LoVo (cell line): ENCODE measurements at regions not wholly inside any gene's neighbourhood (a gene's known extent, or its start where the extent isn't known, plus 50 kb on each side); places are given as distances from the start of the nearest gene placed in this dataset.
"Not testable (repeated sequence)": the region's sequence is repeated elsewhere in the genome, so short reads cannot be mapped to it uniquely, and the experiment has no call there.

Source experiments
- DNase-seq: peaks from one replicate; pipeline ENCODE4 v3.0.0-alpha.2; 2016; ENCODE audit warnings: low spot score

GRCh38 chr13:84744203-84744602 is 861.9 kb upstream of the SLITRK1 start:
- no peak for DNase-seq

- no peak for DNase-seq
Observed at GRCh38 chr13:84741253-84741652, 859.0 kb upstream of the SLITRK1 start.

DNA sequence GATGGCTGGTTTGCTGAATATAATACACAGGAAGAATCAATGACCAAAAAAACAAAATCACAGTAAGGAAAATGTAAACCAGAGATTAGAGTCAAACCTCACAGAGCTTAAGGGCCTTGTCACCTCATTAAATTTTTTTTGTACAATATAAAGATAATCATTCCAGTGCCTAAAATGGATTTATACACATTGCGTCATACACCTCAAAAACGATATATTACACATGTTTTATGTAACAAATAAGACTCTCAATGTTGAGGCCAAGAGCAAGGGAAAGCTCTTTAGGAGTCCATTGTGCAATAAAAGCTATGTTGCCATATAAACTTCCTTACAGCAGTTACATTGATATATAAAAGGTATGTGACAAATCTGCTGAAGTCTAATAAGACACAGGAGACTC is 856.7 kb upstream of the SLITRK1 start:
- DNase-seq = no peak

DNA sequence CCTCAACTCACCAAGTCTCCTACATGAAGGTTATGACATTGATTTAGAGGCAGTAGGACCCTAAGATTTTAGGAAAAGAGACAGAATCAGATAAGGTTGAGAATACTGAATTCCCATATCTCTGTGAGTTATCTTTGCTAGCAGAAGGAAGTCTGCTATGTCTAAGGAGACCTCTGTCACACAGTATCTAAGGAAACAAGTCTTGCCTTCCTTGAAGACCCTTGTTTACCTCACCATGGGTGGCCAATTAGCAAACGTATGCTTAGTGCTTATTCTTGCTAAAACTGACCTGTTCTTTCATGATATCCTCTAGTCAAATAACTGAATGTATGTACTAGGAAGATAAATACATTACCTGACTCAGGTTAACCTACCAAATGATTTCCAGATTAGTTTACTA is 855.4 kb upstream of the SLITRK1 start:
- no peak for DNase-seq

GRCh38 chr13:84730376-84730775 is 848.1 kb upstream of the SLITRK1 start:
- no peak for DNase-seq

GRCh38 chr13:84705982-84706710 is 823.9 kb upstream of the SLITRK1 start:
- no peak for DNase-seq

DNA sequence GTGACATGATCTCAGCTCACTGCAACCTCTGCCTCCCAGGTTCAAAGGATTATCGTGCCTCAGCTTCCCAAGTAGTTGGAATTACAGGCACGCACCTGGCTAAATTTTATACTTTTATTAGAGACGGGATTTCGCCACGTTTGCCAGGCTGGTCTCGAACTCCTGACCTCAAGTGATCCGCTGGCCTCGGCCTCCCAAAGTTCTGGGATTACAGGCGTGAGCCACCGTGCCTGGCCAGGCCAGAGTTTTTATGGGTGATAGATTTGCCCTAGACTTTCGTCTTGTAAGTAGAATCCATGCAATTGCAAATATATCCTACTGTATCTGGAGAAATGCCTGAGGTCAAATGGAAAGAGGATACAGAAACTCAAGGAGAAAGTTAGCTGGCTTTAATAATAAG is 819.9 kb upstream of the SLITRK1 start:
- no peak for DNase-seq

- DNase-seq = not testable (repeated sequence)
Observed at GRCh38 chr13:84697591-84697990, 815.3 kb upstream of the SLITRK1 start.

DNA sequence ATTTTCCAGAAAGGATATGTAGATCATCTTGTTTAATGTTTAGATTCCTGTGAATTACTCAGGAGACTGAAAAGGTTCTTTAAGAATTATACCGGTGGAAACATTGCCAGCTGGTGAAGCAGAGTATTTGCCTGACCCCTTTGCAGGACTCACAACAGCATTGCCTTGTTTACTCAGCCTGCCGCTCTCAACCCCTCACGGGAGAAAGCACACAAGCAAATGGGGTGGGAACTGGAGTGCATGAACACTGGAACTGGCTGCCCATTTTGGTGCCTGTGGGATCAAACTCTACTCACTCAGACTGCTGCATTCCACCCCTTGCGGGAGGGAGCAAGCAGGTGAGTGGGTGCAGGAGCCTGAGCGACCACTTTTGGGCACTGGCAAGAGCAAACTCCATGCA is 804.7 kb upstream of the SLITRK1 start:
- no peak for DNase-seq

DNA sequence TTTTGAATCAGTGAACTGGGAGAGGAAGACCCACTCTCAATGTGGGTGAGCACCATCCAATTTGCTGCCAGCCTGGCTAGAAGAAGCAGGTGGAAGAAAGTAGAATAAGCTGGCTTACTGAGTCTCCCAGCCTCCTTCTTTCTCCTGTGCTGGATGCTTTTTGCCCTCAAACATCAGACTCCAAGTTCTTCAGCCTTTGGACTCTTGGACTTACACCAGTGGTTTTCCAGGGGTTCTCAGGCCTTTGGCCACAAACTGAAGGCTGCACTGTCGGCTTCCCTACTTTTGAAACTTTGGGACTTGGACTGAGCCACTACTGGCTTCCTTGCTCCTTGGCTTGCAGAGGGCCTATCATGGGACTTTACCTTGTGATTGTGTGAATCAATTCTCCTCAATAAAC is 804.2 kb upstream of the SLITRK1 start:
- DNase-seq = no peak

- DNase-seq = no peak
Observed at GRCh38 chr13:84684804-84685203, 802.5 kb upstream of the SLITRK1 start.

- DNase-seq = peak; percentile 12
Observed at GRCh38 chr13:84684048-84684662, 801.9 kb upstream of the SLITRK1 start.

DNA sequence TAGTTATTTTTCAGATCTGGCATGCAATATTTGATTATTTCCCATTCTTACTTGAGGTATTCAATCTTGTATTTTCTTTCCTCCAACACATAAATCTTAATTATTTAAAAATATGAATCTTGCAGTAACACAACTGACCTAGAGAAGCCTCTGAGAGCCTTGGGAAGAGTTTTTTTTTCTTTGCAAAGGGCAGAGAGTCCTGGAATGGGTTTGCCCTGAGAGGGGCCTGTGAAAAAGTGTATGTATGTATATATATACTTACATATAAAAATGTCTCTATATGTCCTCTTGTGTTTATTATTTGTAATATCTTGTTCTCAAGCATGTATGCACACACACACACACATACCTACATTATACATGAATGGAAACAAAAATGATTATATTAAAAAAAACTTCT is 801.2 kb upstream of the SLITRK1 start:
- DNase-seq = no peak

DNA sequence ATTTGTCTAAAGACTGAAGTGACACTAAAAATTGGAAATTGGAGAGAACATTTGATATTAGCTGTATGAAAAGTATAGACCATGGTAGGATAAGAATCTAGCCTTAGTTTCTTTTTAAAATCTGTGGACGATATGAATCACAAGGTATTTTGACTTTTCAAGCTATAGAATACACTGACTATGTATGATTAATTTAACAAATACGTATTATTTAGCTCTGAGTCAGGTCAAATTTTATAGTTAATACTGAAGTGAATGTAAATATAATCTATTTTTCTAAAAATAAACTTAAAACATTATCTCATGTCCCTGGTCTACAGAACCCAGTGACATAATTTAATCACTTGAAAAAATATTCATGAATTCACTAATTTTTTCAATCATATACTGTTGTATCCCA is 795.6 kb upstream of the SLITRK1 start:
- DNase-seq = no peak

DNA sequence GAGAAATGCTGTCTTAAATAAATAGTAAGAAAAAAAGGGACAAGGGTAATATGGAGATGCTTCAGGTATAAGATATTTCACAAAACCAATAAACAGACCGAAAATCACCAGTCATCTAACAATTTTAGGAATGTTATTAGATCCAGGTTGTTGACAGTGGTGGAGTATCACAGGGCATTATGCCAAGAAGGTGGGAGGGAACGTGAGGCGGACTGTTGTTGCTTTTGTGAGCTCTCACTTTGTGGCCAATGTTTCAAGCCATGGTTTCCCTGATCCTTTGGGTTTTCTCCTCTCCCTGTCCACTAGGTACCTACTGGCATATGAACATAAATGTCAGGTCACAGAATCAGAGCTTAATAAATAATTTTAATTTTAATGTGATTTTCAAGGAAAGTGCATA is 790.3 kb upstream of the SLITRK1 start:
- DNase-seq = no peak

DNA sequence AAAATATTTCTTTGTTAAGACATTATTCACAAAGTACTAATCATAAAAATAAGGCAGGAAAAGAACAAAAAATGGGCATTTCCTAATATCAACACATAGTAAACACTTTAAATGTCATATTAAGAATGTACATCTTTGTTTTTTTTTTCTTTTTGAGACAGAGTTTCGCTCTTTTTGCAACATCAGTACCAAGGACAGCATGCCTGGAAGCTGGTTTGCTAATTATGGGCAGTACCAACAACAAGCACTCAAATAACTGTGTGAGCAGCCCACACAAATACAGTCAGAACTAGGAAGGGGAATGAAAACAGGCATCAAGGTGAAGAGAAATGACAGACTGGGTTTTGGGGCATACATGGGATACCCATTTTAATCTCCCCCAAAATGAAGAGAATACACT is 788.0 kb upstream of the SLITRK1 start:
- no peak for DNase-seq

GRCh38 chr13:84668637-84669036 is 786.4 kb upstream of the SLITRK1 start:
- no peak for DNase-seq

GRCh38 chr13:84662491-84662890 is 780.2 kb upstream of the SLITRK1 start:
- no peak for DNase-seq

GRCh38 chr13:84661718-84662117 is 779.4 kb upstream of the SLITRK1 start:
- no peak for DNase-seq

DNA sequence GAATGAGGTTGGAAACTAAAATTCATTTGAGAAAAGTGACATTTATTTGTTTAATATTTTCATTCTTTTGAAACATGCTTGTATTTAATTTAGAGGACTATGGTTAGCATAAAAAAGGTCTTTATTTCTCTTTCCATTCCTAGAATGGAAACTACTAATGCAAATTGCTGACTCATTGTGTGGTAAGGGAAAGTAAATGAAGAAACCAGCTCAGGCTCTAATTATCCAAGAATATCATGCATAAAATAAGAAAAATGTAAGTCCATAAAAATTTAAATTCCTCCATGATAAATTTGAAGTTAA is 777.0 kb upstream of the SLITRK1 start:
- no peak for DNase-seq

- DNase-seq = no peak
Observed at GRCh38 chr13:84658491-84659358, 776.5 kb upstream of the SLITRK1 start.

DNA sequence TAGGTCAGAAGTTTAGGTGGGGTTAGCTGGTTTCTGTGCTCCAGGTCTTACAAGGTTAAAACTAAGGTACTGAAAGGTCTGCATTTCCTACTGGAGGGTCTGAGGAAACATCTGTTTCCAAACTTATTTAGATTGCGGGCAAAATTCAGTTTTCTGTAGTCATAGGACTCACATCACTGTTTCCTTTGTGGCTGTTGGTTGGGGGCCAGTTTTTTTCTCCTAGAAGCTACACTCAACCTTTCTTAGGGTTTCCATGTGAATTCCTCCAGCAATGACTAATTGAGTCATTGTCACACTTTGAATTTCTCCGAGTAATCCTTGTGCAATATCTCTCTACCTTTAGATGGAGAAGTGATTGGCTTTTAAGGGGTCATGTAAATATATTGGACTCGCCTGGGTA is 773.4 kb upstream of the SLITRK1 start:
- no peak for DNase-seq

- DNase-seq = no peak
Observed at GRCh38 chr13:84654654-84655275, 772.5 kb upstream of the SLITRK1 start.
